GM12878 (cell line): ENCODE measurements at regions not wholly inside any gene's neighbourhood (a gene's known extent, or its start where the extent isn't known, plus 50 kb on each side); places are given as distances from the start of the nearest gene placed in this dataset.

ENCODE experiments used
- ATAC-seq: fragments of 200-7000 bp; cut with Tn5 transposase; 3 replicates; pipeline ENCODE4 v1.9.1; 2020; ENCODE audit warnings: mild to moderate bottlenecking, moderate library complexity
- BruUV-seq: library from RNA; stranded (reverse); fragments of 400-500 nt; replicated peaks from 2 replicates; lab custom pipeline; 2021; lab: Mats Ljungman, UMichigan
- CTCF ChIA-PET: fragments of 300-600 bp; sonication (Branson Sonifier 250); formaldehyde crosslinking; extraction: SDS; loops from one replicate; lab custom pipeline; 2021; ENCODE audit warnings: inconsistent platforms; lab: Yijun Ruan, JAX
- POLR2A ChIA-PET: fragments of 350-600 bp; formaldehyde crosslinking; extraction: SDS; loops from one replicate; lab custom pipeline; 2021; ENCODE audit warnings: inconsistent platforms; lab: Charles Lee
- RAD21 ChIA-PET: fragments of 300-600 bp; sonication (Branson Sonifier 250); formaldehyde crosslinking; loops from one replicate; lab custom pipeline; 2023; ENCODE audit warnings: antibody characterized with exemption; ENCODE audit not compliant: unreplicated experiment; lab: Charles Lee
- SMC1A ChIA-PET: fragments of 300-600 bp; sonication (Branson Sonifier 250); formaldehyde crosslinking; loops from one replicate; lab custom pipeline; 2023; ENCODE audit not compliant: unreplicated experiment, uncharacterized antibody; lab: Charles Lee
- DNase-seq: peaks from one replicate; pipeline ENCODE4 v3.0.0-alpha.2; 2011; ENCODE audit warnings: low read depth, low spot score
- FAIRE-seq: peaks from 3 replicates; lab custom pipeline; 2011; peaks lifted over from hg19 to GRCh38; lab: Jason Lieb, UNC
- H2AFZ ChIP-seq: 2 replicates; pipeline ENCODE4 v1.6.0; 2011; ENCODE audit warnings: low read depth, low read length, control low read depth; ENCODE audit not compliant: control insufficient read depth
- H3K27ac ChIP-seq: 2 replicates; pipeline ENCODE4 v1.5.1; 2011; ENCODE audit warnings: control low read depth; ENCODE audit not compliant: control insufficient read depth, insufficient read depth
- H3K27me3 ChIP-seq, 2 experiments: replicated peaks in 1 of 2; 2 replicates each; pipeline versions ENCODE4 v1.6.0 to v1.6.1; 2011; ENCODE audit warnings: low read length in 1 of 2; ENCODE audit not compliant: control insufficient read depth in 2 of 2, insufficient read depth in 2 of 2
- H3K36me3 ChIP-seq, 2 experiments: 2 replicates each; pipeline ENCODE4 v1.5.1; 2011; ENCODE audit warnings: low read length in 1 of 2; ENCODE audit not compliant: control insufficient read depth in 2 of 2, insufficient read depth in 2 of 2
- H3K4me1 ChIP-seq: 2 replicates; pipeline ENCODE4 v1.6.1; 2011; ENCODE audit warnings: mild to moderate bottlenecking, low read length, moderate library complexity, mixed read lengths; ENCODE audit not compliant: control insufficient read depth, insufficient read depth
- H3K4me2 ChIP-seq: 2 replicates; pipeline ENCODE4 v1.6.0; 2011; ENCODE audit warnings: control low read depth; ENCODE audit not compliant: control insufficient read depth, insufficient read depth
- H3K4me3 ChIP-seq: fragments of 200-600 bp; sonication (generic); 2 replicates; pipeline ENCODE4 v1.5.1; 2016
- H3K79me2 ChIP-seq: 2 replicates; pipeline ENCODE4 v1.6.0; 2011; ENCODE audit warnings: low read length; ENCODE audit not compliant: control insufficient read depth, insufficient read depth
- H3K9ac ChIP-seq: 2 replicates; pipeline ENCODE4 v1.8.0; 2011; ENCODE audit warnings: low read length, control low read depth, mixed read lengths; ENCODE audit not compliant: control insufficient read depth, insufficient read depth
- H3K9me3 ChIP-seq: replicated peaks from 3 replicates; pipeline ENCODE4 v1.5.1; 2011; ENCODE audit warnings: mild to moderate bottlenecking, low read length; ENCODE audit not compliant: control insufficient read depth, insufficient read depth
- H4K20me1 ChIP-seq: 2 replicates; pipeline ENCODE4 v1.6.0; 2011; ENCODE audit not compliant: control insufficient read depth, insufficient read depth
- E4F1 ChIP-seq: fragments of 450-650 bp; IDR thresholded peaks from 2 replicates; pipeline ENCODE4 v1.6.1; 2018; ENCODE audit warnings: borderline replicate concordance, mild to moderate bottlenecking; ENCODE audit not compliant: partially characterized antibody
- HDGF ChIP-seq: fragments of 450-650 bp; IDR thresholded peaks from 2 replicates; pipeline ENCODE4 v1.6.1; 2016; ENCODE audit warnings: antibody characterized with exemption
- NFXL1 ChIP-seq: fragments of 450-650 bp; IDR thresholded peaks from 2 replicates; pipeline ENCODE4 v1.6.1; 2017; ENCODE audit warnings: antibody characterized with exemption, mild to moderate bottlenecking, borderline replicate concordance
- RFX5 ChIP-seq: IDR thresholded peaks from 2 replicates; pipeline ENCODE4 v1.6.1; 2011; ENCODE audit warnings: low read depth, low read length, improper control_type of control experiment
- SIX5 ChIP-seq: IDR thresholded peaks from 2 replicates; pipeline ENCODE4 v1.6.1; 2011; ENCODE audit warnings: mild to moderate bottlenecking, low read depth, low read length, moderate library complexity; ENCODE audit not compliant: severe bottlenecking
- ZBED1 ChIP-seq: IDR thresholded peaks from 2 replicates; pipeline ENCODE4 v1.6.1; 2016; ENCODE audit warnings: borderline replicate concordance
- ZNF274 ChIP-seq: IDR thresholded peaks from one replicate; pipeline ENCODE4 v1.8.0; 2011; ENCODE audit not compliant: insufficient read length, insufficient read depth
- WGBS: methylation state at CpG from one replicate; pipeline ENCODE4 v1.1.6; 2016; ENCODE audit warnings: low lambda C conversion rate; ENCODE audit not compliant: insufficient replicate concordance, insufficient coverage; ENCODE audit errors: missing lambda C conversion rate; 5-methylcytosine and 5-hydroxymethylcytosine counted together
- in situ Hi-C: fragments of 300-500 bp; cut with MboI; formaldehyde crosslinking; loops from 9 replicates; pipeline ENCODE4 v1.14.3; 2018; ENCODE audit warnings: mixed read lengths
- intact Hi-C: fragments of 100-400 bp; cut with micrococcal nuclease; formaldehyde crosslinking; loops from one replicate; pipeline ENCODE4 v1.14.2; 2022; ENCODE audit not compliant: unreplicated experiment

DNA sequence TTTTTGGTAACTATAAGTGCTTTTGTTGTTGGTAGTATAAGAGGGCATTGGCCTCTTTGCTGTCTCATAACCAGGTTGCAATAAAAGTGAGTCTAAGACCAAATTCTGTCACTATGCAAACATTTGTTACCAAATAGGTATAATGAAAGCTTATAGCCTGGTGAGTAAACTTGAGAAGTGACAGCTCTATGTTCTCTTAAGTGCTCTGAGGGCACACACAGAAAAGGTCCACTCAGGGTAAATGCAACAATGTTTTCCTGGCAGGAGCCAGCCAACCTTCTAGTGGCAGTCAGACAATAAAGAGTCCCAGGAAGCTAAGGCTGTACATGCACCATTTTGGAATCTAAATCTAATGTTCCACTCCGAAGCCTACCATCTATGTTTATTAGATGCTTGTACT is 262.1 kb upstream of the TGFBR2 start:
- no peaks in the 10 kb centered on the region for H3K36me3 ChIP-seq
- H3K9me3 ChIP-seq, result no peaks in the 10 kb centered on the region
- SMC1A ChIA-PET, result no interaction called here
- no peak overlapping the region for H2AFZ ChIP-seq
- FAIRE-seq, result no peak
- in situ Hi-C loops, result no loop called here
- H3K79me2 ChIP-seq, result no peaks in the 10 kb centered on the region
- no peak overlapping the region for H3K9ac ChIP-seq
- CTCF ChIA-PET, result interaction anchor here (1.2 kb wide), 1 partner anchor 12 kb away, joined by 3 read pairs; no protein-coding TSS in a partner anchor
- H3K4me1 ChIP-seq, result no peaks in the 10 kb centered on the region
- TF ChIP-seq E4F1, result no peak
- no peak for TF ChIP-seq HDGF
- no peak for TF ChIP-seq NFXL1
- TF ChIP-seq ZBED1, result no peak
- TF ChIP-seq RFX5, result no peak
- TF ChIP-seq SIX5, result no peak
- TF ChIP-seq ZNF274, result no peak
- H3K27ac ChIP-seq, result no peak overlapping the region
- DNase-seq, result no peak
- no peak overlapping the region for H3K4me3 ChIP-seq
- no peaks in the 10 kb centered on the region for H4K20me1 ChIP-seq
- intact Hi-C loops, result no loop called here
- H3K4me2 ChIP-seq, result no peak overlapping the region
- no peak for ATAC-seq
- POLR2A ChIA-PET, result no interaction called here
- RAD21 ChIA-PET, result interaction anchor here (0.6 kb wide), 1 partner anchor 1388 kb away, joined by 3 read pairs; no protein-coding TSS in a partner anchor
- 0% methylated on average over 1 of the region's 1 CpG for WGBS
- H3K27me3 ChIP-seq, result no peaks in the 10 kb centered on the region
- no TSS peak for BruUV-seq
